ENCODE measurements at regions not wholly inside any gene's neighbourhood (a gene's known extent, or its start where the extent isn't known, plus 50 kb on each side); places are given as distances from the start of the nearest gene placed in this dataset.

GRCh38 chr18:55907453-55908175 is 319.6 kb upstream of the TCF4 start:
- FAIRE-seq (no peak), DNase-seq (ENCODE audit: low read depth in 1 of 2, low spot score in 1 of 2) (no peak), ATAC-seq (no peak)
- no peak overlapping the region for H3K4me3 ChIP-seq
- H3K27ac ChIP-seq = no peak overlapping the region
- H3K4me1 ChIP-seq = no peaks in the 10 kb centered on the region
- H3K9me3 ChIP-seq = no peaks in the 10 kb centered on the region
- WGBS (ENCODE audit: missing lambda C conversion rate) = 46% methylated on average over 6 of the region's 6 CpGs
- no peak overlapping the region for H3K4me2 ChIP-seq
- POLR2A ChIA-PET = no interaction called here
- TF ChIP-seq KDM5A (IDR thresholded peaks at IDR 0.05) = no peak
- no peak for TF ChIP-seq MAZ (IDR thresholded peaks at IDR 0.05; ENCODE audit: borderline replicate concordance, low read depth, low read length)
- TF ChIP-seq HMGXB4 (CRISPR knock-in tag; IDR thresholded peaks at IDR 0.05; ENCODE audit: borderline replicate concordance) = no peak
- TF ChIP-seq EP300 (IDR thresholded peaks at IDR 0.05) = no peak
- TF ChIP-seq PHF8 (IDR thresholded peaks at IDR 0.05; ENCODE audit: borderline replicate concordance, low read depth) = no peak
- TF ChIP-seq HOXB5 (CRISPR knock-in tag; IDR thresholded peaks at IDR 0.05) = no peak
- no peak for TF ChIP-seq MAFK (IDR thresholded peaks at IDR 0.05; ENCODE audit: partially characterized antibody)
- TF ChIP-seq FOXS1 (CRISPR knock-in tag; IDR thresholded peaks at IDR 0.05) = no peak
- TF ChIP-seq CHD2 (IDR thresholded peaks at IDR 0.05; ENCODE audit: low read length, partially characterized antibody) = no peak
- no peak for TF ChIP-seq ZFP36 (IDR thresholded peaks at IDR 0.05; ENCODE audit: borderline replicate concordance, partially characterized antibody)
- no peak for TF ChIP-seq RARB (CRISPR knock-in tag; IDR thresholded peaks at IDR 0.05)
- TF ChIP-seq JUNB (IDR thresholded peaks at IDR 0.05) = no peak
- CTCF ChIA-PET = interaction anchor here (0.6 kb wide), 1 partner anchor 289 kb away, joined by 3 read pairs; no protein-coding TSS in a partner anchor

GRCh38 chr18:55906536-55906935 is 318.5 kb upstream of the TCF4 start:
- ChIA-PET CTCF (no interaction called here), POLR2A (no interaction called here)
- no peak for DNase-seq (ENCODE audit: low read depth in 1 of 2, low spot score in 1 of 2)
- no peak for ATAC-seq
- H3K4me1 ChIP-seq = no peaks in the 10 kb centered on the region
- H3K4me2 ChIP-seq = no peak overlapping the region
- H3K4me3 ChIP-seq = no peak overlapping the region
- no peak for FAIRE-seq
- no peak overlapping the region for H3K27ac ChIP-seq
- no peaks in the 10 kb centered on the region for H3K9me3 ChIP-seq
- TF ChIP-seq ZC3H11A (IDR thresholded peaks at IDR 0.05) = no peak
- TF ChIP-seq HOXB5 (CRISPR knock-in tag; IDR thresholded peaks at IDR 0.05) = no peak
- no peak for TF ChIP-seq JUN (IDR thresholded peaks at IDR 0.05)
- no peak for TF ChIP-seq MAFK (IDR thresholded peaks at IDR 0.05; ENCODE audit: partially characterized antibody)
- 43% methylated on average over 2 of the region's 2 CpGs for WGBS (ENCODE audit: missing lambda C conversion rate)

GRCh38 chr18:55903911-55904310 is 315.9 kb upstream of the TCF4 start:
- 47% methylated on average over 5 of the region's 6 CpGs for WGBS (ENCODE audit: missing lambda C conversion rate)
- H3K4me3 ChIP-seq = no peak overlapping the region
- no peaks in the 10 kb centered on the region for H3K9me3 ChIP-seq
- ChIA-PET CTCF (no interaction called here), POLR2A (no interaction called here)
- no peak overlapping the region for H3K4me2 ChIP-seq
- H3K27ac ChIP-seq = no peak overlapping the region
- ATAC-seq (no peak), FAIRE-seq (no peak), DNase-seq (ENCODE audit: low read depth in 1 of 2, low spot score in 1 of 2) (no peak)
- 0 out of 3 replicates have a peak, but pooled peaks cover 5% of the 10 kb centered on the region for H3K4me1 ChIP-seq
- TF ChIP-seq POLR2A (IDR thresholded peaks at IDR 0.05; ENCODE audit: low read length) (no peak), ESRRA (IDR thresholded peaks at IDR 0.05; ENCODE audit: borderline replicate concordance, low read length) (no peak)

GRCh38 chr18:55900380-55900779 is 312.4 kb upstream of the TCF4 start:
- Histone ChIP-seq H3K9me3 (no peaks in the 10 kb centered on the region), H3K4me2 (peak overlapping the region; percentile 11; the same call in 2 of the 3 replicates), H3K4me1 (0 out of 3 replicates have a peak, but pooled peaks cover 5% of the 10 kb centered on the region), H3K4me3 (no peak overlapping the region), H3K27ac (no peak overlapping the region)
- FAIRE-seq (no peak), ATAC-seq (no peak), DNase-seq (ENCODE audit: low read depth in 1 of 2, low spot score in 1 of 2) (peak in 1 of 2 experiments; percentile 1)
- POLR2A ChIA-PET = no interaction called here
- 17% methylated on average over 2 of the region's 2 CpGs for WGBS (ENCODE audit: missing lambda C conversion rate)
- no peak for TF ChIP-seq EP300 (IDR thresholded peaks at IDR 0.05)
- TF ChIP-seq HES2 (IDR thresholded peaks at IDR 0.05) = no peak
- TF ChIP-seq JUNB (IDR thresholded peaks at IDR 0.05) = no peak
- no peak for TF ChIP-seq POLR2AphosphoS2 (conservative IDR thresholded peaks at IDR 0.05; ENCODE audit: low read length)
- TF ChIP-seq HMGXB4 (CRISPR knock-in tag; IDR thresholded peaks at IDR 0.05; ENCODE audit: borderline replicate concordance) = no peak
- TF ChIP-seq HOXB5 (CRISPR knock-in tag; IDR thresholded peaks at IDR 0.05) = no peak
- TF ChIP-seq RCOR1 (IDR thresholded peaks at IDR 0.05; ENCODE audit: low read depth, low read length) = no peak
- TF ChIP-seq NPAS2 (CRISPR knock-in tag; IDR thresholded peaks at IDR 0.05; ENCODE audit: borderline replicate concordance) = no peak
- TF ChIP-seq MAZ (IDR thresholded peaks at IDR 0.05; ENCODE audit: borderline replicate concordance, low read depth, low read length) = no peak
- TF ChIP-seq CBX2 (IDR thresholded peaks at IDR 0.05; ENCODE audit: borderline replicate concordance, low read depth) = no peak
- TF ChIP-seq HOXB13 (CRISPR knock-in tag; IDR thresholded peaks at IDR 0.05; ENCODE audit: low read depth) = no peak
- CTCF ChIA-PET = no interaction called here
